Duodenal mucosa (tissue), 2 donors: ENCODE measurements at regions not wholly inside any gene's neighbourhood (a gene's known extent, or its start where the extent isn't known, plus 50 kb on each side); places are given as distances from the start of the nearest gene placed in this dataset.
"Not testable (repeated sequence)": the region's sequence is repeated elsewhere in the genome, so short reads cannot be mapped to it uniquely, and the experiment has no call there.

Experiments
- H3K27ac ChIP-seq: one replicate; pipeline ENCODE4 v1.7.0; 2013; ENCODE audit warnings: low read depth, low read length
- H3K27me3 ChIP-seq, 2 donors: one replicate each; pipeline ENCODE4 v1.7.0; 2013; ENCODE audit warnings: low read length in 2 of 2, control low read depth in 1 of 2; ENCODE audit not compliant: insufficient read depth in 2 of 2, control insufficient read depth in 1 of 2
- H3K36me3 ChIP-seq, 2 donors: one replicate each; pipeline ENCODE4 v1.7.0; 2013; ENCODE audit warnings: low read length in 2 of 2, control low read depth in 1 of 2; ENCODE audit not compliant: insufficient read depth in 2 of 2, control insufficient read depth in 1 of 2
- H3K4me1 ChIP-seq, 2 donors: one replicate each; pipeline ENCODE4 v1.7.0; 2013; ENCODE audit warnings: low read length in 2 of 2, control low read depth in 1 of 2; ENCODE audit not compliant: insufficient read depth in 2 of 2, control insufficient read depth in 1 of 2
- H3K4me3 ChIP-seq, 2 donors: one replicate each; pipeline ENCODE4 v1.7.0; 2013; ENCODE audit warnings: low read length in 2 of 2, low read depth in 1 of 2
- H3K9ac ChIP-seq, 2 donors: one replicate each; pipeline ENCODE4 v1.7.0; 2013; ENCODE audit warnings: low read length in 2 of 2, low read depth in 1 of 2
- H3K9me3 ChIP-seq, 2 donors: one replicate each; pipeline ENCODE4 v1.7.0; 2013; ENCODE audit warnings: low read length in 2 of 2, control low read depth in 1 of 2; ENCODE audit not compliant: control insufficient read depth in 1 of 2

GRCh38 chr3:65265942-65266590 lies 578.3 kb upstream of the ADAMTS9 start:
- Histone ChIP-seq H3K4me1 (no peaks in the 10 kb centered on the region), H3K9ac (no peak overlapping the region), H3K36me3 (no peaks in the 10 kb centered on the region), H3K27me3 (no peaks in the 10 kb centered on the region), H3K27ac (no peak overlapping the region), H3K4me3 (no peak overlapping the region), H3K9me3 (no peaks in the 10 kb centered on the region)

GRCh38 chr3:65265511-65265910 lies 577.7 kb upstream of the ADAMTS9 start:
- H3K27me3 ChIP-seq, result no peaks in the 10 kb centered on the region
- H3K9ac ChIP-seq, result no peak overlapping the region
- no peaks in the 10 kb centered on the region for H3K36me3 ChIP-seq
- no peak overlapping the region for H3K27ac ChIP-seq
- no peaks in the 10 kb centered on the region for H3K9me3 ChIP-seq
- H3K4me3 ChIP-seq, result no peak overlapping the region
- no peaks in the 10 kb centered on the region for H3K4me1 ChIP-seq

- Histone ChIP-seq H3K9ac (no peak overlapping the region), H3K4me3 (no peak overlapping the region), H3K27ac (no peak overlapping the region), H3K27me3 (no peaks in the 10 kb centered on the region), H3K4me1 (no peaks in the 10 kb centered on the region), H3K9me3 (no peaks in the 10 kb centered on the region), H3K36me3 (no peaks in the 10 kb centered on the region)
Measured at GRCh38 chr3:65262548-65262947, 574.7 kb upstream of the ADAMTS9 start.

GRCh38 chr3:65259946-65260345 lies 572.1 kb upstream of the ADAMTS9 start:
- Histone ChIP-seq H3K4me1 (no peaks in the 10 kb centered on the region), H3K9ac (no peak overlapping the region), H3K27ac (no peak overlapping the region), H3K36me3 (no peaks in the 10 kb centered on the region), H3K9me3 (no peaks in the 10 kb centered on the region), H3K4me3 (no peak overlapping the region), H3K27me3 (no peaks in the 10 kb centered on the region)

- H3K4me3 ChIP-seq, H3K9ac ChIP-seq, H3K4me1 ChIP-seq, H3K27me3 ChIP-seq, H3K36me3 ChIP-seq, H3K27ac ChIP-seq, H3K9me3 ChIP-seq: not testable (repeated sequence)
Measured at GRCh38 chr3:65252914-65253313, 565.1 kb upstream of the ADAMTS9 start.

GRCh38 chr3:65252266-65252665 lies 564.5 kb upstream of the ADAMTS9 start:
- Histone ChIP-seq H3K4me3 (no peak overlapping the region), H3K9ac (no peak overlapping the region), H3K27me3 (no peaks in the 10 kb centered on the region), H3K4me1 (no peaks in the 10 kb centered on the region), H3K27ac (no peak overlapping the region), H3K9me3 (no peaks in the 10 kb centered on the region), H3K36me3 (no peaks in the 10 kb centered on the region)

GRCh38 chr3:65251375-65251774 lies 563.6 kb upstream of the ADAMTS9 start:
- H3K9me3 ChIP-seq, result no peaks in the 10 kb centered on the region
- no peak overlapping the region for H3K27ac ChIP-seq
- H3K4me1 ChIP-seq, result no peaks in the 10 kb centered on the region
- H3K9ac ChIP-seq, result no peak overlapping the region
- no peaks in the 10 kb centered on the region for H3K27me3 ChIP-seq
- H3K4me3 ChIP-seq, result no peak overlapping the region
- no peaks in the 10 kb centered on the region for H3K36me3 ChIP-seq

GRCh38 chr3:65246561-65246960 lies 558.8 kb upstream of the ADAMTS9 start:
- no peaks in the 10 kb centered on the region for H3K36me3 ChIP-seq
- no peak overlapping the region for H3K4me3 ChIP-seq
- H3K4me1 ChIP-seq, result no peaks in the 10 kb centered on the region
- H3K27ac ChIP-seq, result no peak overlapping the region
- no peak overlapping the region for H3K9ac ChIP-seq
- no peaks in the 10 kb centered on the region for H3K27me3 ChIP-seq
- H3K9me3 ChIP-seq, result no peaks in the 10 kb centered on the region

GRCh38 chr3:65245133-65246063 lies 557.6 kb upstream of the ADAMTS9 start:
- Histone ChIP-seq H3K36me3 (no peaks in the 10 kb centered on the region), H3K9me3 (no peaks in the 10 kb centered on the region), H3K27me3 (no peaks in the 10 kb centered on the region), H3K4me1 (no peaks in the 10 kb centered on the region), H3K4me3 (no peak overlapping the region), H3K27ac (no peak overlapping the region), H3K9ac (no peak overlapping the region)

GRCh38 chr3:65240366-65240765 lies 552.6 kb upstream of the ADAMTS9 start:
- H3K9ac ChIP-seq, result no peak overlapping the region
- no peaks in the 10 kb centered on the region for H3K4me1 ChIP-seq
- no peaks in the 10 kb centered on the region for H3K36me3 ChIP-seq
- H3K27me3 ChIP-seq, result no peaks in the 10 kb centered on the region
- H3K9me3 ChIP-seq, result no peaks in the 10 kb centered on the region
- H3K27ac ChIP-seq, result no peak overlapping the region
- no peak overlapping the region for H3K4me3 ChIP-seq
